ENCODE measurements at regions not wholly inside any gene's neighbourhood (a gene's known extent, or its start where the extent isn't known, plus 50 kb on each side); places are given as distances from the start of the nearest gene placed in this dataset.

DNA sequence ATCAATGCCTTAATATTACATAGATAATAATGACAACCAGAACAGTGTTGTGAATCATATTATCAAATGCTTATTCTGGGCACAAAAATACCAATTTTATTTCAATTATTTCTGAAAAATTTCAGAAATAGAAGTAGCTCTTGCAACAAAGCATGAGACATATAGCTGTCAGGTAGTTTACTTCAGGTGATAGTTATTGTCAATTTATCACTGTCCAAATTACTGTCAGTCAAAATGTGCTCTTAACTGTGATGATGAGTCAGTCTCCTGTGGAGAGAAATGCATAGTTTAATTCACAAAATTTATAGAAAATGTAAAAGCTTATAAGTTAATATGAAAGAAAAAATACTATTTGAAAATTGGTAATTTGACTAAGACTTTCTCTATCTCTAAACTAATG, 1078.4 kb upstream of the GBE1 start:
- DNase-seq (ENCODE audit: low read depth): no peak
- TF ChIP-seq, protein P1, sequence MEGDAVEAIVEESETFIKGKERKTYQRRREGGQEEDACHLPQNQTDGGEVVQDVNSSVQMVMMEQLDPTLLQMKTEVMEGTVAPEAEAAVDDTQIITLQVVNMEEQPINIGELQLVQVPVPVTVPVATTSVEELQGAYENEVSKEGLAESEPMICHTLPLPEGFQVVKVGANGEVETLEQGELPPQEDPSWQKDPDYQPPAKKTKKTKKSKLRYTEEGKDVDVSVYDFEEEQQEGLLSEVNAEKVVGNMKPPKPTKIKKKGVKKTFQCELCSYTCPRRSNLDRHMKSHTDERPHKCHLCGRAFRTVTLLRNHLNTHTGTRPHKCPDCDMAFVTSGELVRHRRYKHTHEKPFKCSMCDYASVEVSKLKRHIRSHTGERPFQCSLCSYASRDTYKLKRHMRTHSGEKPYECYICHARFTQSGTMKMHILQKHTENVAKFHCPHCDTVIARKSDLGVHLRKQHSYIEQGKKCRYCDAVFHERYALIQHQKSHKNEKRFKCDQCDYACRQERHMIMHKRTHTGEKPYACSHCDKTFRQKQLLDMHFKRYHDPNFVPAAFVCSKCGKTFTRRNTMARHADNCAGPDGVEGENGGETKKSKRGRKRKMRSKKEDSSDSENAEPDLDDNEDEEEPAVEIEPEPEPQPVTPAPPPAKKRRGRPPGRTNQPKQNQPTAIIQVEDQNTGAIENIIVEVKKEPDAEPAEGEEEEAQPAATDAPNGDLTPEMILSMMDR (IDR thresholded peaks at IDR 0.05; ENCODE audit: control insufficient read depth, insufficient read depth, low read depth, low read length, missing control alignments): no peak
- H3K4me3 ChIP-seq (ENCODE audit: control insufficient read depth, low read depth, low read length): no peak overlapping the region

DNA sequence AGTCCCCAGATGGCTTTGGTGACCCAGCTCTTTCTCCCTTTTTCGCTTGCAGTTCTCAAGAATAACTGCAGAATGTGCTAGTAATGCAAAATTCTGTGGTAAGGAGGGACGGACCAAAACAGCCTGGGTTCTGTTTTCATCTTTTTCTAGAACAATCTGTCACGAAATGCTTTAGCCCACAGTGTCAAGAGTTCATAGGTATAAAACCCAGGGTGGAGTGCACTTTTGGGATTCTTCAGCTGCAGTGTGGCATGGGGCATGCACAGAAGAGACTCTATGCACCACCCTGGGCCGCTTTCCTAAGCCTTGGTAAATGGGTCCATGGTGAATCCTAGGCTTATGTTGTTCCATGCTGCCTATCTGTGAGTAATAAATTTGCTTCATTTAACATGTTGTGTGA, 1072.7 kb upstream of the GBE1 start:
- TF ChIP-seq, protein P1 (IDR thresholded peaks at IDR 0.05; ENCODE audit: control insufficient read depth, insufficient read depth, low read depth, low read length, missing control alignments): no peak
- DNase-seq (ENCODE audit: low read depth): no peak
- no peak overlapping the region for H3K4me3 ChIP-seq (ENCODE audit: control insufficient read depth, low read depth, low read length)

DNA sequence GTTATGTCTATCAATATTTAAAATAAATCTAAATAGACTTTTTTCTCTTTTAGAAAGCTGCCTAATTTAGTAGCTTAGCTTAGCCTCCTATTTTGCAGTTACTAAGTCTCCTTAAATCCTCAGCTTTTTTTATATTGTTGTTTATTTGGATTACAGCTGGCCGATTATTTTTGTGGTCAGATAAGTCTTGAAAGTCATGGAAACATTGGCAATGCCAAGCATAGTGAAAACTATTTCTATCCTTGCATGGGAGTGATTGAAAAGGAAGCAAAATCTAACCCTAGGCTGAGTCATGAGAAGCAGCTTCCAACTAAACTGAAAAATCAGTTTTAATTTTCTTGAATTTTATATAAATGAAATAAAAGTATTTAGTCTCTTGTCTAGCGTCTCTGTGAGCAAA, 1063.0 kb upstream of the GBE1 start:
- TF ChIP-seq, protein P1 (IDR thresholded peaks at IDR 0.05; ENCODE audit: control insufficient read depth, insufficient read depth, low read depth, low read length, missing control alignments): no peak
- no peak overlapping the region for H3K4me3 ChIP-seq (ENCODE audit: control insufficient read depth, low read depth, low read length)
- no peak for DNase-seq (ENCODE audit: low read depth)

DNA sequence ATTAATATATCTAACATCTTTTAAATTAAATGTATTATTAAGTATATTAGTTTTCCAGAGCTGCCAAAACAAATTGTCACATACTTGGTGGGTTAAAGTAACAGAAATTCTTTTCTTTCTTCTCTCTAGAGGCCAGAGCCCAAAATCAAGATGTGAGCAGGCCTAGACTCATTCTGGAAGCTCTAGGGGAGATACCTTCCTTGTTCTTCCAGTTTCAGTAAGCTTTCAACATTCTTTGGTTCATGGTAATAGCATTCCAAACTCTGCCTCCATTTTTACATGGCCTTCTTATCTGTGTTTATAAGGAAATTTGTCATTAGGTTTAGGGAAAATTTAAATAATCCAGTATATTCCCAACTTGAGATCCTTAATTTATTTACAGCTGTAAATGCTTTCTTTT, 1054.6 kb upstream of the GBE1 start:
- no peak overlapping the region for H3K4me3 ChIP-seq (ENCODE audit: control insufficient read depth, low read depth, low read length)
- DNase-seq (ENCODE audit: low read depth): no peak
- TF ChIP-seq, protein P1 (IDR thresholded peaks at IDR 0.05; ENCODE audit: control insufficient read depth, insufficient read depth, low read depth, low read length, missing control alignments): no peak

DNA sequence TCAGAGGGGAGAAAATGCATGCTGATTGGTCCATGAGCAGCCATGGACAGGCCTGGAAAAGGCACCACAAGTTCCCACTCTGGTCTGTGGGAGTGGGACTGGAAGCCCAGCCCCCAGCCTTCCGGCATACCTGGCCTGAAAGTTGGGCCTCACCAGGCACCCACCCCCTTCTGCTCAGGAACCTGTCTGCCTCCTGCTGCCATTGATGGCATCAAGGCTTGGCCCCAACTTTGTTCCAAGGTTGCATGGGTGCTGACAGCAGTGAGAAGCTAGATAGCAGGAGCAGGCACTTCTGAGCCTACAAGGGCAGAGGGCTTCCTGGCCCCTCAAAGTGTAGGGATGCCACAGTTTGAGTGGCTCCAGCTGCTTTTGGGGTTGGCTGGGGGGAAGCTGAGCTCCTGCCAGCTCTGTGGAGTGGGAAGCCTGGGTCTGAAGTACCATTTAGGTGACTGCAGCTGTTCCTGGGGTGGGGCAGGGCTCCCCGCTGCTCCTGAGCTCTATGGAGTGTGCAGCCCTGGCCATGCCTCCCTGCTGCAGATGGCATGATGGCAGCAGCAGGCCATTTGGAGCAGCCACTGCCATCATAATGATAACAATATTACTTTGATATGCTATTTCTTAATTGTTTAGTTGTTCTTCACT, 1054.1 kb upstream of the GBE1 start:
- no peak overlapping the region for H3K4me3 ChIP-seq (ENCODE audit: control insufficient read depth, low read depth, low read length)
- TF ChIP-seq, protein P1 (IDR thresholded peaks at IDR 0.05; ENCODE audit: control insufficient read depth, insufficient read depth, low read depth, low read length, missing control alignments): no peak
- DNase-seq (ENCODE audit: low read depth): no peak

DNA sequence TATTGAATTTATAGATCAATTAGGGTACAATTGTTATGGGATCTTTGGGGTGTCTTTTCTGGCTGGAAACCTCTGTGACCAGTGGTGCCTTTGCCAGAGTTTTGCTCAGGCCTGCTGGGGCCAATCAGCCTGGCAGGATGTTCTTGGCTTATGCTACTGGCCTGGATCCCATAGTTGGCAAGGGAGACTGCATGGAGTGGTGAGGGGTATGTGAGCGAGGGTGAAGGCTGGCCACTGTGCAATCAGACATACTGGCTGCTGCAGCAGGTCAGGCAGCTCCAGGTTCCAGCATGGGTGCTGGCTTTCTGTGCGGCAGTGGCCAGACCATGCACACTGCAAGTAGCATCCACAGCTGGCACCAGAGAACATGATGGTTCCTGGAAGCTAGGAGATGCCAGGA, 1053.2 kb upstream of the GBE1 start:
- DNase-seq (ENCODE audit: low read depth): no peak
- TF ChIP-seq, protein P1 (IDR thresholded peaks at IDR 0.05; ENCODE audit: control insufficient read depth, insufficient read depth, low read depth, low read length, missing control alignments): no peak
- no peak overlapping the region for H3K4me3 ChIP-seq (ENCODE audit: control insufficient read depth, low read depth, low read length)

DNA sequence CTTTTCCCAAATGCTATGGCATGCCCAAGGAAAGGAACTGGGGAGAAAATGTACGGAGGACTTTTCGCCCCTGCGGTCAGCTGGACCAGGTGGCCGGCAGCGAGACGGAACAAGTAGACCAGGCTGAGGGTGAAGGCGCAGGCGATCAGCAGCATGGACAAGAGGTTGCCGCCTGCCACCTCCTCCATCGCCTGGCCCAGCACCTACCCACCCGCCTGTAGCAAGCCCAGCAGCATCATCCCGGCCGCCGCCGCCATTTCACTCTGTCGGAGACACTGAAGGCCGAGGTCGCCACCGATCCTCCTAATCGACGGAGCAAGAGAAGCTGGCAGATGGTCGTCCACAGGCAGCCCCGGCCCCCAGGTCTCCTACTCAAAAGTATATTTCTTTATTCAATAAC, 1046.3 kb upstream of the GBE1 start:
- H3K4me3 ChIP-seq (ENCODE audit: control insufficient read depth, low read depth, low read length): no peak overlapping the region
- no peak for DNase-seq (ENCODE audit: low read depth)
- TF ChIP-seq, protein P1 (IDR thresholded peaks at IDR 0.05; ENCODE audit: control insufficient read depth, insufficient read depth, low read depth, low read length, missing control alignments): no peak
